HCT116 (cell line): ENCODE measurements at regions not wholly inside any gene's neighbourhood (a gene's known extent, or its start where the extent isn't known, plus 50 kb on each side); places are given as distances from the start of the nearest gene placed in this dataset.

Experiments used
- ATAC-seq: fragments of 200-7000 bp; cut with Tn5 transposase; 2 replicates; pipeline ENCODE4 v1.9.1; 2020; ENCODE audit warnings: mild to moderate bottlenecking, moderate library complexity
- BruUV-seq: library from RNA; stranded (reverse); fragments of 400-500 nt; replicated peaks from 2 replicates; lab custom pipeline; 2021; lab: Mats Ljungman, UMichigan
- CTCF ChIA-PET: fragments of 300-600 bp; sonication (Branson Sonifier 250); formaldehyde crosslinking; loops from one replicate; lab custom pipeline; 2021; ENCODE audit warnings: antibody characterized with exemption; lab: Charles Lee
- POLR2A ChIA-PET: fragments of 300-600, 350-600 bp; sonication (Branson Sonifier 250); formaldehyde crosslinking; loops from one replicate; lab custom pipeline; 2021; ENCODE audit warnings: antibody characterized with exemption; lab: Charles Lee
- RAD21 ChIA-PET, 2 experiments: fragments of 300-600 bp; sonication (Branson Sonifier 250); formaldehyde crosslinking; loops; one replicate each; lab custom pipeline; 2023; ENCODE audit warnings: low total read pairs in 2 of 2; ENCODE audit not compliant: uncharacterized antibody in 2 of 2, unreplicated experiment in 2 of 2, low non-redundant PET in 1 of 2; lab: Charles Lee
- DNase-seq: peaks from one replicate; pipeline ENCODE4 v3.0.0-alpha.2; 2010; ENCODE audit warnings: low read depth, low spot score
- H2AFZ ChIP-seq: fragments of 200-600 bp; shearing (Covaris generic), sonication (generic); 2 replicates; pipeline ENCODE4 v1.6.1; 2017; ENCODE audit warnings: low read depth, mixed run types, mixed read lengths, antibody characterized with exemption, low read length; ENCODE audit not compliant: poor library complexity, severe bottlenecking
- H3K27ac ChIP-seq: 2 replicates; pipeline ENCODE4 v1.5.1; 2012; ENCODE audit warnings: low read depth, low read length
- H3K27me3 ChIP-seq: fragments of 200-600 bp; sonication (generic); 2 replicates; pipeline ENCODE4 v1.6.1; 2016; ENCODE audit warnings: mixed run types, low read length, mixed read lengths; ENCODE audit not compliant: insufficient read depth
- H3K36me3 ChIP-seq, 2 experiments: fragments of 200-500 bp in 1 of 2; fragments of 200-600 bp in 1 of 2; sonication (Bioruptor generic) in 1 of 2; sonication (generic) in 1 of 2; 2 replicates each; pipeline versions ENCODE4 v1.5.1 to v1.6.1; 2014 to 2016; ENCODE audit warnings: low read length in 2 of 2, inconsistent platforms in 1 of 2, mixed read lengths in 1 of 2, mixed run types in 1 of 2; ENCODE audit not compliant: insufficient read depth in 2 of 2, control insufficient read depth in 1 of 2
- H3K4me1 ChIP-seq, 2 experiments: fragments of 200-600 bp in 1 of 2; sonication (generic) in 1 of 2; 2 replicates each; pipeline versions ENCODE4 v1.5.1 to v1.6.1; 2012 to 2017; ENCODE audit warnings: low read length in 2 of 2, inconsistent platforms in 1 of 2, mild to moderate bottlenecking in 1 of 2, mixed read lengths in 1 of 2, mixed run types in 1 of 2, moderate library complexity in 1 of 2; ENCODE audit not compliant: insufficient read depth in 2 of 2, control insufficient read depth in 1 of 2
- H3K4me2 ChIP-seq: fragments of 200-600 bp; sonication (generic); 2 replicates; pipeline ENCODE4 v1.6.1; 2017; ENCODE audit warnings: mixed run types, low read length, mixed read lengths
- H3K4me3 ChIP-seq, 2 experiments: fragments of 200-600 bp in 1 of 2; sonication (generic) in 1 of 2; replicated peaks in 1 of 2; 2 replicates each; pipeline ENCODE4 v1.5.1; 2011 to 2016; ENCODE audit warnings: low read length in 2 of 2, control low read depth in 1 of 2, low read depth in 1 of 2, mild to moderate bottlenecking in 1 of 2, mixed read lengths in 1 of 2, mixed run types in 1 of 2
- H3K79me2 ChIP-seq: fragments of 200-600 bp; sonication (generic); 2 replicates; pipeline ENCODE4 v1.6.1; 2017; ENCODE audit warnings: mild to moderate bottlenecking, mixed run types, low read length, moderate library complexity, mixed read lengths; ENCODE audit not compliant: insufficient read depth
- H3K9ac ChIP-seq: fragments of 200-600 bp; sonication (generic); 2 replicates; pipeline ENCODE4 v1.6.1; 2016; ENCODE audit warnings: low read length, mixed read lengths
- H3K9me2 ChIP-seq: fragments of 200-600 bp; sonication (generic), shearing (Covaris generic); 2 replicates; pipeline ENCODE4 v1.6.1; 2017; ENCODE audit warnings: mixed run types, mild to moderate bottlenecking, moderate library complexity; ENCODE audit not compliant: insufficient read depth
- H3K9me3 ChIP-seq, 2 experiments: fragments of 200-500 bp in 1 of 2; fragments of 200-600 bp in 1 of 2; sonication (Bioruptor generic) in 1 of 2; sonication (generic) in 1 of 2; 2 replicates each; pipeline ENCODE4 v1.6.1; 2014 to 2017; ENCODE audit warnings: low read length in 2 of 2, mixed read lengths in 2 of 2, inconsistent platforms in 1 of 2, low read depth in 1 of 2, mild to moderate bottlenecking in 1 of 2, mixed run types in 1 of 2, moderate library complexity in 1 of 2; ENCODE audit not compliant: control insufficient read depth in 1 of 2, insufficient read depth in 1 of 2
- H4K20me1 ChIP-seq: fragments of 200-600 bp; sonication (generic), shearing (Covaris generic); 2 replicates; pipeline ENCODE4 v1.6.1; 2017; ENCODE audit warnings: mixed run types, mild to moderate bottlenecking, moderate library complexity; ENCODE audit not compliant: insufficient read depth
- ATF3 ChIP-seq: IDR thresholded peaks from 2 replicates; pipeline ENCODE4 v1.6.1; 2012
- EGR1 ChIP-seq: IDR thresholded peaks from 2 replicates; pipeline ENCODE4 v1.6.1; 2012; ENCODE audit warnings: low read depth
- ELF1 ChIP-seq: IDR thresholded peaks from 2 replicates; pipeline ENCODE4 v1.6.1; 2012; ENCODE audit warnings: low read depth, borderline replicate concordance
- EZH2 ChIP-seq: fragments of 200-600 bp; sonication (generic); IDR thresholded peaks from 2 replicates; pipeline ENCODE4 v1.6.1; 2017; ENCODE audit warnings: antibody characterized with exemption, mixed run types
- FOSL1 ChIP-seq: IDR thresholded peaks from 2 replicates; pipeline ENCODE4 v1.6.1; 2012; ENCODE audit warnings: low read depth
- POLR2AphosphoS5 ChIP-seq: IDR thresholded peaks from 2 replicates; pipeline ENCODE4 v1.6.1; 2011; ENCODE audit warnings: mild to moderate bottlenecking, low read depth, low read length, moderate library complexity
- SP1 ChIP-seq: IDR thresholded peaks from 2 replicates; pipeline ENCODE4 v1.6.1; 2012; ENCODE audit warnings: low read depth
- SRF ChIP-seq: IDR thresholded peaks from 2 replicates; pipeline ENCODE4 v1.6.1; 2012; ENCODE audit warnings: low read depth
- TCF7L2 ChIP-seq: IDR thresholded peaks from 2 replicates; pipeline ENCODE4 v1.7.0; 2011; ENCODE audit warnings: borderline replicate concordance, inconsistent platforms; ENCODE audit not compliant: insufficient read depth, insufficient read length; ENCODE audit errors: extremely low read depth
- YY1 ChIP-seq: IDR thresholded peaks from 2 replicates; pipeline ENCODE4 v1.6.1; 2011; ENCODE audit warnings: low read length, low read depth, moderate library complexity, mild to moderate bottlenecking; ENCODE audit not compliant: insufficient replicate concordance; ENCODE audit errors: extremely low read depth
- ZFX ChIP-seq: fragments of 450-650 bp; IDR thresholded peaks from 2 replicates; pipeline ENCODE4 v1.6.1; 2017
- intact Hi-C: fragments of 100-400 bp; cut with micrococcal nuclease; formaldehyde crosslinking; loops from 2 replicates; pipeline ENCODE4 v1.10.0; 2022
- TF ChIP-seq, protein P1 (sequence below): IDR thresholded peaks from 2 replicates; pipeline ENCODE4 v1.6.1; 2012; ENCODE audit warnings: low read depth

DNA sequence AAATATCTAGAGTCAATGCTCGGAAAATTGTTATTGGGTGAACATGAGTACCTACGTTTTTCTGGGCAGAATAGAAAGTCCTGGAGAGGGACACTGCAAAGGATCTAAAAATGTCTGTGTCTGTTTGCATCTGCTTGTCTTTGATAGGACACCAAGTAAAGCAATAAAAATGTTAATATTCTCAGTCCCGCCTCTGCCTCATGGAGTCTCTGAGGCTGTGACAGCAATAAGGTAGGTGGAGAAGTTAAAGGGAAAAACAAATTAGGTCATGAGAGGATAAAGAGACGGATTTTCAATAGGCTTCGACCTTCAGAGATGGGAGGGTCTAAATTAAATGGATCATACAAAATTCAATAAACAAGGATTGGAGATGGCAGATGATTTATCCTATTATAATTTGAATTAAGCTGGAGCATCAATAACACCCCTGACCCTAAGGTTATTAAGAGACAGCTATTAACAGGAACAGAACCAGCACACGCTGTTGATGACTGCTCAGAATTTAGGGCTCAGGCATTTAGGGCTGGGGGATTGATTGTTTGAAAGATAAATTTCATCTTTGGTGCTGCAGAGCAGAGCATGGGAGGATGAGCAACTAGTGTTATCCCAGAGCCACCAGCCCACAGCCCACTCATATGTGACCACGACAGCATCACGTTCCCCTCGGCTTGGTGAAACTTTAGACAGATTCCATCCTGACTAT, 620.3 kb upstream of the CDH4 start:
- no peak for DNase-seq
- ChIA-PET RAD21 (no interaction called here), CTCF (no interaction called here), POLR2A (no interaction called here)
- Histone ChIP-seq H3K4me2 (no peak overlapping the region), H3K9ac (no peak overlapping the region), H4K20me1 (no peaks in the 10 kb centered on the region), H2AFZ (no peak overlapping the region), H3K9me3 (peaks cover 4 to 47% of the 10 kb centered on the region in 2 experiments; a peak in 2 of 4 replicates), H3K4me3 (no peak overlapping the region), H3K36me3 (no peaks in the 10 kb centered on the region), H3K79me2 (no peaks in the 10 kb centered on the region), H3K27ac (no peak overlapping the region), H3K4me1 (no peaks in the 10 kb centered on the region), H3K27me3 (no peaks in the 10 kb centered on the region), H3K9me2 (no peaks in the 10 kb centered on the region)
- ATAC-seq, result no peak
- intact Hi-C loops, result no loop called here
- BruUV-seq, result no TSS peak
- TF ChIP-seq YY1 (no peak), POLR2AphosphoS5 (no peak), TCF7L2 (no peak), EGR1 (no peak), ZFX (no peak), ATF3 (no peak), EZH2 (no peak), SP1 (no peak), SRF (no peak), ELF1 (no peak), FOSL1 (no peak)
- TF ChIP-seq, protein P1, sequence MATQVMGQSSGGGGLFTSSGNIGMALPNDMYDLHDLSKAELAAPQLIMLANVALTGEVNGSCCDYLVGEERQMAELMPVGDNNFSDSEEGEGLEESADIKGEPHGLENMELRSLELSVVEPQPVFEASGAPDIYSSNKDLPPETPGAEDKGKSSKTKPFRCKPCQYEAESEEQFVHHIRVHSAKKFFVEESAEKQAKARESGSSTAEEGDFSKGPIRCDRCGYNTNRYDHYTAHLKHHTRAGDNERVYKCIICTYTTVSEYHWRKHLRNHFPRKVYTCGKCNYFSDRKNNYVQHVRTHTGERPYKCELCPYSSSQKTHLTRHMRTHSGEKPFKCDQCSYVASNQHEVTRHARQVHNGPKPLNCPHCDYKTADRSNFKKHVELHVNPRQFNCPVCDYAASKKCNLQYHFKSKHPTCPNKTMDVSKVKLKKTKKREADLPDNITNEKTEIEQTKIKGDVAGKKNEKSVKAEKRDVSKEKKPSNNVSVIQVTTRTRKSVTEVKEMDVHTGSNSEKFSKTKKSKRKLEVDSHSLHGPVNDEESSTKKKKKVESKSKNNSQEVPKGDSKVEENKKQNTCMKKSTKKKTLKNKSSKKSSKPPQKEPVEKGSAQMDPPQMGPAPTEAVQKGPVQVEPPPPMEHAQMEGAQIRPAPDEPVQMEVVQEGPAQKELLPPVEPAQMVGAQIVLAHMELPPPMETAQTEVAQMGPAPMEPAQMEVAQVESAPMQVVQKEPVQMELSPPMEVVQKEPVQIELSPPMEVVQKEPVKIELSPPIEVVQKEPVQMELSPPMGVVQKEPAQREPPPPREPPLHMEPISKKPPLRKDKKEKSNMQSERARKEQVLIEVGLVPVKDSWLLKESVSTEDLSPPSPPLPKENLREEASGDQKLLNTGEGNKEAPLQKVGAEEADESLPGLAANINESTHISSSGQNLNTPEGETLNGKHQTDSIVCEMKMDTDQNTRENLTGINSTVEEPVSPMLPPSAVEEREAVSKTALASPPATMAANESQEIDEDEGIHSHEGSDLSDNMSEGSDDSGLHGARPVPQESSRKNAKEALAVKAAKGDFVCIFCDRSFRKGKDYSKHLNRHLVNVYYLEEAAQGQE, result no peak
